Spleen (tissue), 7 donors: ENCODE measurements at regions not wholly inside any gene's neighbourhood (a gene's known extent, or its start where the extent isn't known, plus 50 kb on each side); places are given as distances from the start of the nearest gene placed in this dataset.

Experiments
- POLR2AphosphoS5 ChIP-seq, 3 donors: sonication (generic); formaldehyde crosslinking; IDR thresholded peaks; one replicate each; pipeline ENCODE4 v1.5.1; 2017; ENCODE audit warnings: antibody characterized with exemption in 3 of 3
- TF ChIP-seq, protein P1 (sequence below), 11 experiments: fragments of 200-600 bp in 7 of 11; fragments of 450-650 bp in 4 of 11; sonication (generic) in 4 of 11; IDR thresholded peaks in 8 of 11; conservative IDR thresholded peaks in 3 of 11; 1 replicate in 7 of 11; 2 replicates in 4 of 11; pipeline versions ENCODE4 v1.4.0 to v1.8.0; 2016 to 2021; ENCODE audit warnings: antibody characterized with exemption in 11 of 11, inconsistent platforms in 4 of 11, mild to moderate bottlenecking in 1 of 11
- donor health status: DM: no; HTN: no; CAD: no; lungs with moderate emphysema.
- donor health status: DM: no; HTN: no; CAD: no.
- donor health status: DM: no; HTN: no; CAD: no.

DNA sequence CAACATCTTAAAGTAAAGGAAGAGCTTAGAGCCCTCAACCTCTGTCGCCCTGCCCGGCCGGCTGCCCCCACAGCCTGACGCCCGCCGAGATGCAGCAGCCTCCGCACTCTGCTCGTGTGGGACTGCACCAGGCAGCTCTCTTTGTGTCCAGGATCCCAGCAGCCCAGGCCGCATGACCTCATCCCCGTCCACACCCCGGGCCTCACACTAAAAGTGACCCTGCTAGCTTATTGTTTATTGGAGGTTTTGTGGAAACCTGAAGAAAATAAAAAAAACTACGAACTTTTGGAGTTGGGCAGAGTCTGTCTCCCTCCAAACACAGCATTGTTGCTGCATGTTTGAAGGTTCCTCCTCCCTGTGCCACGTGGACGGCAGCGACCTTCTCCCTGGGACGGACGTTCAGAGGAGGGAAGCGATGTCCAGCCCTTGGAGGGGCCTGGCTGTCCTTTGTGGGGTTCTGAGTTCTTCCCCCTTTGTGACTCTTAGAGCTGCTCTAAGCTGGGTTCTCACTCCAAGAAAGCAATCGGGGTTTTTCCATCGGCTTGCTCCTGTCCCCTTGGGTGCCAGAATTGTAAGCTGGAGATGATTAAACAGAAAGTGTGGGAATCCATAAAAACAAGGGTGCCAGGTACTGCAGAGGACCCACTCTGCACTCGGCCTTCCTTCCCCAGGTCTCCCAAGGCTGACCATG, 103.5 kb upstream of the COL5A1 start:
- TF ChIP-seq, protein P1, sequence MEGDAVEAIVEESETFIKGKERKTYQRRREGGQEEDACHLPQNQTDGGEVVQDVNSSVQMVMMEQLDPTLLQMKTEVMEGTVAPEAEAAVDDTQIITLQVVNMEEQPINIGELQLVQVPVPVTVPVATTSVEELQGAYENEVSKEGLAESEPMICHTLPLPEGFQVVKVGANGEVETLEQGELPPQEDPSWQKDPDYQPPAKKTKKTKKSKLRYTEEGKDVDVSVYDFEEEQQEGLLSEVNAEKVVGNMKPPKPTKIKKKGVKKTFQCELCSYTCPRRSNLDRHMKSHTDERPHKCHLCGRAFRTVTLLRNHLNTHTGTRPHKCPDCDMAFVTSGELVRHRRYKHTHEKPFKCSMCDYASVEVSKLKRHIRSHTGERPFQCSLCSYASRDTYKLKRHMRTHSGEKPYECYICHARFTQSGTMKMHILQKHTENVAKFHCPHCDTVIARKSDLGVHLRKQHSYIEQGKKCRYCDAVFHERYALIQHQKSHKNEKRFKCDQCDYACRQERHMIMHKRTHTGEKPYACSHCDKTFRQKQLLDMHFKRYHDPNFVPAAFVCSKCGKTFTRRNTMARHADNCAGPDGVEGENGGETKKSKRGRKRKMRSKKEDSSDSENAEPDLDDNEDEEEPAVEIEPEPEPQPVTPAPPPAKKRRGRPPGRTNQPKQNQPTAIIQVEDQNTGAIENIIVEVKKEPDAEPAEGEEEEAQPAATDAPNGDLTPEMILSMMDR (IDR thresholded peaks at IDR 0.05 in 8 of 11, conservative IDR thresholded peaks at IDR 0.05 in 3 of 11): no peak
- no peak for TF ChIP-seq POLR2AphosphoS5 (IDR thresholded peaks at IDR 0.05)
